OCI-LY3 (cell line): ENCODE measurements at regions not wholly inside any gene's neighbourhood (a gene's known extent, or its start where the extent isn't known, plus 50 kb on each side); places are given as distances from the start of the nearest gene placed in this dataset.
"Not testable (repeated sequence)": the region's sequence is repeated elsewhere in the genome, so short reads cannot be mapped to it uniquely, and the experiment has no call there.

Source experiments
- H2AFZ ChIP-seq: fragments of 200-600, 300-600 bp; shearing (Covaris generic); 2 replicates; pipeline ENCODE4 v1.6.0; 2014; ENCODE audit warnings: antibody characterized with exemption, low read depth, low read length
- H3K27ac ChIP-seq: fragments of 200-600, 300-600 bp; sonication (generic); 2 replicates; pipeline ENCODE4 v1.5.1; 2014; ENCODE audit warnings: mild to moderate bottlenecking, low read length, moderate library complexity, mixed read lengths
- H3K27me3 ChIP-seq: fragments of 200-600, 300-600 bp; sonication (generic); 2 replicates; pipeline ENCODE4 v1.6.1; 2014; ENCODE audit warnings: low read depth, low read length, mixed read lengths
- H3K36me3 ChIP-seq: fragments of 200-600, 300-600 bp; sonication (generic); replicated peaks from 2 replicates; pipeline ENCODE3; 2014; ENCODE audit warnings: low read depth, low read length, mixed read lengths
- H3K4me1 ChIP-seq: fragments of 300-600, 200-600 bp; sonication (generic); 2 replicates; pipeline ENCODE4 v1.6.1; 2014; ENCODE audit warnings: low read length, mixed read lengths
- H3K4me2 ChIP-seq: fragments of 200-600, 300-600 bp; sonication (generic); 2 replicates; pipeline ENCODE4 v1.6.1; 2014; ENCODE audit warnings: low read length, mixed read lengths
- H3K4me3 ChIP-seq: fragments of 300-600, 200-600 bp; sonication (generic); 2 replicates; pipeline ENCODE4 v1.5.1; 2014; ENCODE audit warnings: antibody characterized with exemption, mild to moderate bottlenecking, low read length, moderate library complexity
- H3K79me2 ChIP-seq: fragments of 300-600, 200-600 bp; shearing (Covaris generic); 2 replicates; pipeline ENCODE4 v1.6.1; 2014; ENCODE audit warnings: mild to moderate bottlenecking, low read length, mixed read lengths
- H3K9ac ChIP-seq: fragments of 300-600, 200-600 bp; shearing (Covaris generic); 2 replicates; pipeline ENCODE4 v1.6.0; 2014; ENCODE audit warnings: mild to moderate bottlenecking, low read length, moderate library complexity
- H3K9me3 ChIP-seq: fragments of 200-600, 300-600 bp; shearing (Covaris generic); 2 replicates; pipeline ENCODE4 v1.6.1; 2014; ENCODE audit warnings: low read length, mixed read lengths; ENCODE audit not compliant: insufficient read depth
- H4K20me1 ChIP-seq: fragments of 200-600, 300-600 bp; sonication (generic); 2 replicates; pipeline ENCODE4 v1.6.1; 2016; ENCODE audit warnings: low read length, mixed read lengths; ENCODE audit not compliant: insufficient read depth
- CTCF ChIP-seq: fragments of 200-600, 300-600 bp; sonication (generic); IDR thresholded peaks from 2 replicates; pipeline ENCODE4 v1.5.1; 2014; ENCODE audit warnings: antibody characterized with exemption, low read length, low read depth
- EZH2phosphoT487 ChIP-seq: fragments of 200-600 bp; shearing (Covaris generic); IDR thresholded peaks from 2 replicates; pipeline ENCODE4 v1.6.1; 2018; ENCODE audit warnings: antibody characterized with exemption, mixed run types, low read depth

GRCh38 chr17:59498530-59499307 is 66.7 kb upstream of the DHX40 start:
- H3K36me3 ChIP-seq = no peaks in the 10 kb centered on the region
- no peak overlapping the region for H2AFZ ChIP-seq
- H3K9me3 ChIP-seq = no peaks in the 10 kb centered on the region
- 0 out of 2 replicates have a peak, but pooled peaks cover 9% of the 10 kb centered on the region for H3K27me3 ChIP-seq
- H3K4me2 ChIP-seq = no peak overlapping the region
- H3K4me3 ChIP-seq = no peak overlapping the region
- no peaks in the 10 kb centered on the region for H3K79me2 ChIP-seq
- TF ChIP-seq CTCF (no peak), EZH2phosphoT487 (no peak)
- no peak overlapping the region for H3K9ac ChIP-seq
- no peaks in the 10 kb centered on the region for H4K20me1 ChIP-seq
- H3K27ac ChIP-seq = no peak overlapping the region
- H3K4me1 ChIP-seq = no peaks in the 10 kb centered on the region

- H3K79me2 ChIP-seq, H2AFZ ChIP-seq, H3K36me3 ChIP-seq: not testable (repeated sequence)
Observed at GRCh38 chr17:59500086-59500655, 65.2 kb upstream of the DHX40 start.

GRCh38 chr17:59501690-59502089 is 63.7 kb upstream of the DHX40 start:
- H3K9ac ChIP-seq = no peak overlapping the region
- H3K4me1 ChIP-seq = no peaks in the 10 kb centered on the region
- H3K27me3 ChIP-seq = 0 out of 2 replicates have a peak, but pooled peaks cover 2% of the 10 kb centered on the region
- no peak overlapping the region for H2AFZ ChIP-seq
- H3K27ac ChIP-seq = no peak overlapping the region
- no peaks in the 10 kb centered on the region for H3K36me3 ChIP-seq
- TF ChIP-seq EZH2phosphoT487 (no peak), CTCF (no peak)
- no peaks in the 10 kb centered on the region for H4K20me1 ChIP-seq
- no peaks in the 10 kb centered on the region for H3K79me2 ChIP-seq
- H3K4me3 ChIP-seq = no peak overlapping the region
- no peak overlapping the region for H3K4me2 ChIP-seq
- H3K9me3 ChIP-seq = no peaks in the 10 kb centered on the region

More at GRCh38 chr17:59500086-59500655, 65.2 kb upstream of the DHX40 start:
- H3K4me3 ChIP-seq, H3K27ac ChIP-seq, H3K4me2 ChIP-seq, H3K27me3 ChIP-seq, H4K20me1 ChIP-seq, H3K4me1 ChIP-seq, H3K9me3 ChIP-seq, H3K9ac ChIP-seq: not testable (repeated sequence)

GRCh38 chr17:59502800-59503199 is 62.6 kb upstream of the DHX40 start:
- H3K27ac ChIP-seq = no peak overlapping the region
- H3K36me3 ChIP-seq = no peaks in the 10 kb centered on the region

More at GRCh38 chr17:59502800-59503199, 62.6 kb upstream of the DHX40 start:
- Histone ChIP-seq H3K9me3 (no peaks in the 10 kb centered on the region), H3K4me3 (no peak overlapping the region), H3K4me1 (no peaks in the 10 kb centered on the region), H3K9ac (no peak overlapping the region), H3K4me2 (no peak overlapping the region), H2AFZ (no peak overlapping the region), H4K20me1 (no peaks in the 10 kb centered on the region), H3K79me2 (no peaks in the 10 kb centered on the region), H3K27me3 (0 out of 2 replicates have a peak, but pooled peaks cover under 1% of the 10 kb centered on the region)
- TF ChIP-seq EZH2phosphoT487 (no peak), CTCF (no peak)
